SU-DHL-6 (cell line): ENCODE measurements at regions not wholly inside any gene's neighbourhood (a gene's known extent, or its start where the extent isn't known, plus 50 kb on each side); places are given as distances from the start of the nearest gene placed in this dataset.

Experiments
- H2AFZ ChIP-seq: fragments of 200-600 bp; sonication (generic); 2 replicates; pipeline ENCODE4 v1.6.1; 2014; ENCODE audit warnings: low read depth, mild to moderate bottlenecking, moderate library complexity, mixed read lengths, antibody characterized with exemption, low read length; ENCODE audit not compliant: severe bottlenecking
- H3F3A ChIP-seq: fragments of 200-600 bp; shearing (Covaris generic); 2 replicates; pipeline ENCODE4 v1.6.0; 2016; ENCODE audit warnings: antibody characterized with exemption, mild to moderate bottlenecking; ENCODE audit not compliant: insufficient read depth
- H3K27ac ChIP-seq: fragments of 200-600 bp; sonication (generic); 2 replicates; pipeline ENCODE4 v1.5.1; 2016; ENCODE audit warnings: low read depth, mild to moderate bottlenecking, low read length, moderate library complexity, mixed read lengths
- H3K27me3 ChIP-seq: fragments of 200-600 bp; sonication (generic), shearing (Covaris generic); 2 replicates; pipeline ENCODE4 v1.6.0; 2014; ENCODE audit warnings: mild to moderate bottlenecking, low read length
- H3K36me3 ChIP-seq: fragments of 200-600 bp; sonication (generic); 2 replicates; pipeline ENCODE4 v1.6.1; 2014; ENCODE audit warnings: mild to moderate bottlenecking, low read length, mixed read lengths
- H3K4me2 ChIP-seq: fragments of 300-600, 200-600 bp; shearing (Covaris generic), sonication (generic); 2 replicates; pipeline ENCODE4 v1.6.0; 2014; ENCODE audit warnings: low read length, low read depth, mild to moderate bottlenecking; ENCODE audit not compliant: poor library complexity, severe bottlenecking
- H3K4me3 ChIP-seq: fragments of 200-600 bp; sonication (generic); 2 replicates; pipeline ENCODE4 v1.5.1; 2014; ENCODE audit warnings: antibody characterized with exemption, low read length, mild to moderate bottlenecking, mixed read lengths; ENCODE audit not compliant: insufficient read depth, poor library complexity, severe bottlenecking
- H3K79me2 ChIP-seq: fragments of 200-600 bp; sonication (generic); 2 replicates; pipeline ENCODE4 v1.6.1; 2014; ENCODE audit warnings: mild to moderate bottlenecking, low read length, moderate library complexity; ENCODE audit not compliant: insufficient read depth
- H3K9ac ChIP-seq: fragments of 200-600 bp; sonication (generic); 2 replicates; pipeline ENCODE4 v1.7.0; 2014; ENCODE audit warnings: mild to moderate bottlenecking, low read length
- H3K9me2 ChIP-seq: fragments of 200-600 bp; sonication (generic); replicated peaks from 2 replicates; pipeline ENCODE4 v1.6.1; 2014; ENCODE audit warnings: low read length; ENCODE audit not compliant: insufficient read depth
- H3K9me3 ChIP-seq: fragments of 200-600 bp; sonication (generic); 2 replicates; pipeline ENCODE4 v1.6.1; 2014; ENCODE audit warnings: low read length, mixed read lengths; ENCODE audit not compliant: insufficient read depth
- H4K20me1 ChIP-seq: fragments of 200-600 bp; sonication (generic); 2 replicates; pipeline ENCODE4 v1.6.1; 2014; ENCODE audit warnings: low read depth, mild to moderate bottlenecking, antibody characterized with exemption, low read length, moderate library complexity, mixed read lengths
- EZH2phosphoT487 ChIP-seq: fragments of 200-600 bp; sonication (generic), shearing (Covaris generic); conservative IDR thresholded peaks from 2 replicates; pipeline ENCODE4 v1.6.1; 2018; ENCODE audit warnings: mild to moderate bottlenecking, antibody characterized with exemption, low read length, moderate library complexity, mixed read lengths
- TF ChIP-seq, protein P1 (sequence below): fragments of 200-600 bp; sonication (generic); IDR thresholded peaks from one replicate; pipeline ENCODE4 v1.5.1; 2017; ENCODE audit warnings: antibody characterized with exemption, mild to moderate bottlenecking, low read length, moderate library complexity; ENCODE audit not compliant: insufficient read depth, poor library complexity, severe bottlenecking

DNA sequence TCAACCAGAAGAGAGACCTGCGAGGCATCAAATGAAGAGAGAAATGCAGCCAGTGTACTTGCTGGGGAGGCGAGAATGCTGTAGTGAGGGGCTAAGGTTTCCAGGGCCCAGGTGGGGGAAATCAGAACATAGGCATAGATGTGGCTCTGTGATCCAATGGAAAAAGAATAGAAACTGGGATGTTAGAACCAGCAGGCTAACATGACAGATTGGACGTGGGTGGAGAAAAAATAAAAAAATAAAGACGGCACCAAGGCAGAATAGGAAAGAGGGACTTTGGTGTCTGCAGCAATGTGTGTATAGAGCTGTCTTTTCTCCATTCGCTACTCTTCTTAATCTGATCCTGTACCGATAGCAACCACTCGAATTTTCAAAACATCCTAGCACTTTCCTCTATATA lies 381.0 kb upstream of the NBEA start:
- H2AFZ ChIP-seq = no peak overlapping the region
- H3K9me3 ChIP-seq = no peaks in the 10 kb centered on the region
- no peaks in the 10 kb centered on the region for H3K36me3 ChIP-seq
- no peaks in the 10 kb centered on the region for H4K20me1 ChIP-seq
- H3K27ac ChIP-seq = no peak overlapping the region
- no peak overlapping the region for H3K4me3 ChIP-seq
- no peak for TF ChIP-seq EZH2phosphoT487
- TF ChIP-seq, protein P1, sequence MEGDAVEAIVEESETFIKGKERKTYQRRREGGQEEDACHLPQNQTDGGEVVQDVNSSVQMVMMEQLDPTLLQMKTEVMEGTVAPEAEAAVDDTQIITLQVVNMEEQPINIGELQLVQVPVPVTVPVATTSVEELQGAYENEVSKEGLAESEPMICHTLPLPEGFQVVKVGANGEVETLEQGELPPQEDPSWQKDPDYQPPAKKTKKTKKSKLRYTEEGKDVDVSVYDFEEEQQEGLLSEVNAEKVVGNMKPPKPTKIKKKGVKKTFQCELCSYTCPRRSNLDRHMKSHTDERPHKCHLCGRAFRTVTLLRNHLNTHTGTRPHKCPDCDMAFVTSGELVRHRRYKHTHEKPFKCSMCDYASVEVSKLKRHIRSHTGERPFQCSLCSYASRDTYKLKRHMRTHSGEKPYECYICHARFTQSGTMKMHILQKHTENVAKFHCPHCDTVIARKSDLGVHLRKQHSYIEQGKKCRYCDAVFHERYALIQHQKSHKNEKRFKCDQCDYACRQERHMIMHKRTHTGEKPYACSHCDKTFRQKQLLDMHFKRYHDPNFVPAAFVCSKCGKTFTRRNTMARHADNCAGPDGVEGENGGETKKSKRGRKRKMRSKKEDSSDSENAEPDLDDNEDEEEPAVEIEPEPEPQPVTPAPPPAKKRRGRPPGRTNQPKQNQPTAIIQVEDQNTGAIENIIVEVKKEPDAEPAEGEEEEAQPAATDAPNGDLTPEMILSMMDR = no peak
- H3K9me2 ChIP-seq = no peaks in the 10 kb centered on the region
- no peak overlapping the region for H3K4me2 ChIP-seq
- H3K79me2 ChIP-seq = no peaks in the 10 kb centered on the region
- H3K27me3 ChIP-seq = no peaks in the 10 kb centered on the region
- no peaks in the 10 kb centered on the region for H3F3A ChIP-seq
- H3K9ac ChIP-seq = no peak overlapping the region

DNA sequence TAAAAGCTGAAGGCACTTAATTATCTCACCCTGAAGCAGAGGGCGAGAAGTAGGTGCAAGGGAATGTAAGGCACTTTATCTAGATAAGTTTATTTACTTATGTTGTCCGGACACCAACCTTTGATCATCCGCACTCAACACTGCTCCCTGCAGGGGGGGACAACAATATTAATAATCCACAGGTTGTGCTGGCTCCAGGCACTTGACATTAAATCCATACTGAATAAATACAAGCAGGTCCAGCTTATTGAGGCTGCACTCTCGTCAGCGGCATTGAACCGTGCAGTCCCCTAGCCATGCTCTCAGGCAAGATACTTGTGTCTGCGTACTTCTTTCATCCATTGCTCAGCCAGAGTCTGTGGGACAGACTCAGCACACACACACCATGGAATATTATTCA lies 374.5 kb upstream of the NBEA start:
- TF ChIP-seq, protein P1 = no peak
- TF ChIP-seq EZH2phosphoT487 = no peak

DNA sequence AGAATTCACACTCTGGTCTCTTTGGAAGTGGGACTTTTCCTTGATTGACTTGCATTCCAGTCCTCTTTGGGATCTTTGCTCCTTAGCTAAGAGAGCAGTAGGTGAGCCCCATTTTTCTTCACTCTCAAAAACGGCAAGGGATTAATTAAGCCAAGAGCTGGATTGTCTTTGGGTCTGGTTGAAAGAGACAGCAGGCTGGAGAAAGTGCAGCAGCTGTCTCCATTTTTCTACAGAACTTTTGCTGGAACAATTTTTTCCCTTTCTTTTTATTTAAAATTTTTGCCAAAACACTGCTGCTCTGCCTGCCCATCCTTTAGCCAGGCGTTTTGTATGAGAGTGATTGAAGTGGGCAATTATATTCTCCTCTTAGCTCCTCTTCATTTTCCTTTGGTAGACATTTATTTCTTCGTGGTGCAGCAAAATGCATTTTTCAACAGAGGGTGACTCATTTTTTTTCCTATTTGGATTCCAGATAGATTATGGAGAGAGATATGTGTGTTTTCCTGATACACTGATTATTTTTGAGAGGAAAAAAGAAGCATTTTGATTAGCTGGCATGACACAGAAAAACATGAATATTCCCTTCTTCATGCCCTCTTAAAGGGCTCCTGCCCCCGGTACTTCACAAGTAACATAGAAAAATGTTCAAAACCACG lies 371.2 kb upstream of the NBEA start:
- Histone ChIP-seq H2AFZ (no peak overlapping the region), H3K9ac (no peak overlapping the region), H3K27me3 (no peaks in the 10 kb centered on the region), H3K27ac (no peak overlapping the region), H3K4me2 (no peak overlapping the region), H3K9me3 (no peaks in the 10 kb centered on the region), H3K79me2 (no peaks in the 10 kb centered on the region), H3K9me2 (no peaks in the 10 kb centered on the region), H4K20me1 (no peaks in the 10 kb centered on the region), H3F3A (no peaks in the 10 kb centered on the region), H3K36me3 (no peaks in the 10 kb centered on the region), H3K4me3 (no peak overlapping the region)
- TF ChIP-seq, protein P1 = no peak
- no peak for TF ChIP-seq EZH2phosphoT487

More for the DNA sequence above, 374.5 kb upstream of the NBEA start:
- Histone ChIP-seq H3K9me2 (no peaks in the 10 kb centered on the region), H2AFZ (no peak overlapping the region), H3K9me3 (no peaks in the 10 kb centered on the region), H3K36me3 (no peaks in the 10 kb centered on the region), H3K79me2 (no peaks in the 10 kb centered on the region), H3K4me3 (no peak overlapping the region), H3F3A (no peaks in the 10 kb centered on the region), H3K27ac (no peak overlapping the region), H4K20me1 (no peaks in the 10 kb centered on the region), H3K4me2 (no peak overlapping the region), H3K9ac (no peak overlapping the region), H3K27me3 (no peaks in the 10 kb centered on the region)
